Tibial nerve (tissue), 4 donors: ENCODE measurements at regions not wholly inside any gene's neighbourhood (a gene's known extent, or its start where the extent isn't known, plus 50 kb on each side); places are given as distances from the start of the nearest gene placed in this dataset.

Experiments used
- EP300 ChIP-seq, 2 donors: sonication (generic); formaldehyde crosslinking; IDR thresholded peaks; one replicate each; pipeline ENCODE4 v1.6.1; 2017; ENCODE audit warnings: antibody characterized with exemption in 2 of 2, mild to moderate bottlenecking in 1 of 2
- POLR2A ChIP-seq, 2 donors: fragments of 450-650 bp; IDR thresholded peaks; one replicate each; pipeline ENCODE4 v1.6.1; 2017; ENCODE audit warnings: antibody characterized with exemption in 2 of 2, mild to moderate bottlenecking in 2 of 2, moderate library complexity in 2 of 2
- TF ChIP-seq, protein P1 (sequence below), 5 experiments: fragments of 200-600 bp in 3 of 5; fragments of 450-650 bp in 2 of 5; sonication (generic) in 3 of 5; IDR thresholded peaks; one replicate each; pipeline ENCODE4 v1.5.1; 2016 to 2019; ENCODE audit warnings: antibody characterized with exemption in 5 of 5, mild to moderate bottlenecking in 3 of 5, moderate library complexity in 2 of 5

DNA sequence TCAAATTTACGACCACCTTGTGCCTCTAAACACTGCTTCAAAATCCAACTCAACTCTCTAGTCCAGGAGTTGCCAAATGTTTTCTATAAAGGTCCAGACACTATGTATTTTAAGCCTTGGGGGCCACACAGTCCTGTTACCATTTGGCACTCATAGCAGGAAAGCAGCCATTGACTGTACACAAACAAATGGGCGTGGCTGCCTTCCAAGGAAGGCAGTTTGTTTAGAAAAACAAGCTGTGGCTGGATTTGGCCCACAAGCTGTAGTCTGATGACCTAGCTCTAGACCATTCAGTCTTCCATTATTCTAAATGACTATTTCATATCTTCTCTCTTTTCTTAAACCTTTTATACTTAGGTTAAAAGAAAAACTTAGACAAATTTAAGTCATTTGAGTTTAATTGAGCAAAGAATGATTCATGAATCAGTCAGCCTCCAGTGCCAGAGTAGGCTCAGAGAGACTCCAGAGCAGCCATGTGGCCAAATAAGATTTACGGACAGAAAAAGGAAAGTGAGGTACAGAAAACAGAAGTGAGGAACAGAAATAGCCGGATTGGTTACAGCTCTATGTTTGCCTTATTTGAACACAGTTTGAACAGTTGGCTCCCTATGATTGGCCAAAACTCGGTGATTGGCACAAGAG, 825.8 kb upstream of the LCORL start:
- TF ChIP-seq, protein P1, sequence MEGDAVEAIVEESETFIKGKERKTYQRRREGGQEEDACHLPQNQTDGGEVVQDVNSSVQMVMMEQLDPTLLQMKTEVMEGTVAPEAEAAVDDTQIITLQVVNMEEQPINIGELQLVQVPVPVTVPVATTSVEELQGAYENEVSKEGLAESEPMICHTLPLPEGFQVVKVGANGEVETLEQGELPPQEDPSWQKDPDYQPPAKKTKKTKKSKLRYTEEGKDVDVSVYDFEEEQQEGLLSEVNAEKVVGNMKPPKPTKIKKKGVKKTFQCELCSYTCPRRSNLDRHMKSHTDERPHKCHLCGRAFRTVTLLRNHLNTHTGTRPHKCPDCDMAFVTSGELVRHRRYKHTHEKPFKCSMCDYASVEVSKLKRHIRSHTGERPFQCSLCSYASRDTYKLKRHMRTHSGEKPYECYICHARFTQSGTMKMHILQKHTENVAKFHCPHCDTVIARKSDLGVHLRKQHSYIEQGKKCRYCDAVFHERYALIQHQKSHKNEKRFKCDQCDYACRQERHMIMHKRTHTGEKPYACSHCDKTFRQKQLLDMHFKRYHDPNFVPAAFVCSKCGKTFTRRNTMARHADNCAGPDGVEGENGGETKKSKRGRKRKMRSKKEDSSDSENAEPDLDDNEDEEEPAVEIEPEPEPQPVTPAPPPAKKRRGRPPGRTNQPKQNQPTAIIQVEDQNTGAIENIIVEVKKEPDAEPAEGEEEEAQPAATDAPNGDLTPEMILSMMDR (IDR thresholded peaks at IDR 0.05) = no peak
- TF ChIP-seq POLR2A (IDR thresholded peaks at IDR 0.05) (no peak), EP300 (IDR thresholded peaks at IDR 0.05) (no peak)
